GM21447 (cell line): ENCODE measurements at regions not wholly inside any gene's neighbourhood (a gene's known extent, or its start where the extent isn't known, plus 50 kb on each side); places are given as distances from the start of the nearest gene placed in this dataset.

Source experiments
- ATAC-seq: cut with Tn5 transposase; IDR thresholded peaks from one replicate; pipeline ENCODE4 v1.9.1; 2021; ENCODE audit not compliant: unreplicated experiment

DNA sequence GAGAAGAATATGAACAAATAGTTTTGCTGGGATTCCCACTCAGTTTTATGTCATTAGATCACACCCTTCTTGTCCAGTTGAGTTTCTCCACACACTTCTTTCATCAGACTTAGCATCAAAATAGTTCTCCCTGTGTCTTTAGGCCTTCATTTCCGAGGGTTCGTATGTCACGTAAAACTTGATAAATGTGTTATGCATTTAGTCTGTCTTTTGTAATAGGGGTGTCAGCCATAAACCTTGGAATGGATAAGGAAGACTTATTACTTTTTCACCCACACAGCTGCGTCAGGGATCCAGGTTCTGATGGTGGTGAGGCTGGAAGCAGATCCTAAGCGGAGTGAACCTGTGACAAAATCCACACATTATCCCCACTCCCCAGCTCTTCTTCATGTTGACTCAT lies 246.8 kb downstream of the CD83 start:
- ATAC-seq: no peak

DNA sequence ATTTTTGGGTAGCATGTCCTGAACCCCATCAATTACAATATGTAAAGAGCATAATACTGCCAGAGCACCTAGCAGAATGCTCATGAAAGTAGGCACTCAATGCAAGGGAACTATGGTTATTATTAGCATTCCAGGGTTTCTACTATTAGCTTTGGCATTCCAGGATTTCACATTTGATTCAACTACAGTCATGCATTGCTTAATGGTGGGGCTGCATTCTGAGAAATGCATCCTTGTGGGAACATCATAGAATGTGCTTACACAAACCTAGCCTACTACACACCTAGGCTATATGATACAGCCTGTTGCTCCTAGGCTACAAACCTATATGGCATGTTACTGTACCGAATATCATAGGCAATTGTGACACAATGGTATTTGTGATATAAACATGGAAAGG lies 247.8 kb downstream of the CD83 start:
- no peak for ATAC-seq

DNA sequence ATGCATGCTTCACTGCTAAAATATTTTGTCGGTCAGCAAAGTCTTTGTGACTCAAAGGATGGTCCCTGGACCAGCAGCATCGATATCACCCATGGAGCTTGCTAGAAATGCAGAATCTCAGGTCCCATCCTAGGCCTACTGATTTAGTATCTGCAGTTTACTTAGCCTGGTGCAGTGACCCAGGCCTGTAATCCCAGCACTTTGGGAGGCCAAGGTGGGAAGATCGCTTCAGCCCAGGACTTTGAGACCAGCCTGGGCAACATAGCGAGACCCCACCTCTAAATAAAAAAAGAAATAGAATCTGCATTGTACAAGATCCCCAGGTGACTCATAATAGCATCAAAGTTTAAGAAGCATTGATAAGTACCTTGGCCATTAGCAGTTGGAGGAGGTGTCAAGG lies 248.7 kb downstream of the CD83 start:
- no peak for ATAC-seq

DNA sequence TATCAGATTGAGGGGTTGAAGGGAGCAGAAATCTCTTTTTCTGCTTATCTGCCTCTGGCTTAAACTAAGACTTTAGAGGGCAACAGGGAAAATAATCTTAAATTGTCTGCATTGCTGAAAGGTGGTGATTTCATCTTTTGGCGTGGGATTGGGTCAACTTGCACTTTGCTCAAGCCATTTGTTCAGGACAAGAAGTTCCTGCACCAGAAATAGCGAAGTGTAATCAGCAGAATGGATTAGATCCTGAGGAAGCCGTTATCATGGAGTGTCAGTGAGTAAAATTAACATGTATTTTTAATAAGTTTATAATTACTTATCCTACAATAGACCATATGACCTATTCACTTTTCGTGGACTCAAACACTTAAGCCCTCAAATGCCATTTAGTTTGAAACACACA lies 249.3 kb downstream of the CD83 start:
- no peak for ATAC-seq

DNA sequence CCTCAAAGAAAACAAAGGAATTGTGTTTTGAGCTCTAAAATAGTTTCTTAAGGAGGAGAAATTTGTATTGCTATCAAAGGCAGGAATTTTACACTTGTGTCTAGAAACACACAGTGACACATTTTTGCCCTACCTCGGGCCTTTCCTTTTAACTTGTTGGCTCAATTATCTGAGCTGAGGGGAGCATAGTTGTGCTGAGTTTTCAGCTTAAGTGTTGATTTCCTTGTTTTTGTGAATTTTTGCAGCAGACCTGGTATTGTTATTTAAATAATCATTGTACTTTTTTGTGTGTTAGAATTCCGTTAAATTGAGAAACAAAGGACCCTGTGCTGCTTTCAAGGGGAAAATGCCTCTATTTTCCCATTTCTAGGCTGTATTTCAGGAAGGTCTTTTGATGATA lies 249.7 kb downstream of the CD83 start:
- ATAC-seq: no peak

DNA sequence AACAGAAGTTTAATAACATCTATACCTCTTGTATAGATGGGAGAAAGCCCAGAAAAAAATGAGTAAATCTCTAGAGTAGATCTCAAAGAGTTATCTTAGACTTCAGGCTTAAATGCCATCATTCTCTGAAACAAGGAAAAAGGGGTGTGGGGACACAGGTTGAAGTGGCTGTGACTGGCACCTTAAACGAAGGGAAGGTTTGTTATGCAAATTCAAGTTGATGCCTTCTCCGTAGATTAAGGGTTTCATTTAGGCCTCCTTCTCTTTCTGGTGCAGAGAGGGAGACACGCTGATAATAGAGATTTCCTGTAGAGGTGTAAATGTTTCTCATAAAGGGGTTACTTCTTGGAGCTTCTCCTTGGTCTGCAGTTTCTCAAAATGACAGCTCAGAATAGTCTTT lies 252.1 kb downstream of the CD83 start:
- ATAC-seq: no peak

DNA sequence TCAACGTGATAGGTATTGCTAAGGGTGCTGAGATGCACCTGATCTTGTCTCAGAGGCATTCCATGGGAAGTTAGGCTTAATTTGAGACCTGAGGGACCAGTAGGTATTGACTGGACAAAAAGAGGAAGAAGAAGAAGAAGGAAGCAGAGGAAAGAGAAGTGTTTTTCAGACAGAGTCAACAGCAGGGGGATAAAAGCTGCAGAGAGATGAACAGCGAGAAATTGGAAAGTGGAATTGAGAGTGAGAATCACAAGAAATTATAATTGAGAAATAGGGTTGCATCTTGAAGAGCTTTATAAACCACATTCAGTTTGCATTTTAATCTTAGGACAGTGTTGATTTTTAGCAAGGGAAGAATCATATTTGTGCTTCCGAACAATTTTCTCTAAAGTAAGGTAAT lies 254.0 kb downstream of the CD83 start:
- ATAC-seq: no peak

DNA sequence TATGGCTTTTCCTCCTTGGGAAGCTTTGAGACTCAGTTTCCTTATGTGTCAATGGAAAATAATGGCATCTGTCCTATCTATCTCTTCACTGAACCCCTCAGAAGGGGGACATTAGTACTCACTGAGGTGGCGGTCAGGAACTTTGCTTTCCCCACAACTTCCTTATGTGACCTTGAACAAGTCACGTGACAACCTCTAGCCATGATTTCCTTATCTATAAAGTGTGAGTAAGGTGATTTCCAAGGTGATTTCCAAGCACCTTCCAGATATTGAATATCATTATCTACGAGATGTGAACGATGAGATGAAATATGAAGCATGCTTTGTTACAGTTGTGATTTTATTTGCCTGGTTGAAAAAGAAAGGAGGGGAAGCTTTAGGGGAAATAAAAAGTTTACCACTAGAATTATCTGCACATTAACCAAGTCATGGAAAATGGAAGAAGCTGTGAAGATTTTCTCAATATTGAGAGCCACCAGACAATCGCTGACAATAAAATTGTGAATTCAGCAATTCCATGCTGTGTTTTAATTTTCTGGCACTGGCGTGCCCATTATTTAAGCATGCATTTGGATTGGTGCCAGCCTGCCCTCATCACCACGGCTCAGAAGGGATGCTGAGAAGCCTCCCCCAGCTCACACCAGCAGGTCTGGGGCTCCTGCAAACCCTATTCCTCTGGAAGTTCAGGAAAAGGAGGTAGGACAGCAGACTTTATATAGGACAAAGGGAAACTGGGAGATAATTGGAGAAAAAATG lies 255.3 kb downstream of the CD83 start:
- ATAC-seq: no peak

DNA sequence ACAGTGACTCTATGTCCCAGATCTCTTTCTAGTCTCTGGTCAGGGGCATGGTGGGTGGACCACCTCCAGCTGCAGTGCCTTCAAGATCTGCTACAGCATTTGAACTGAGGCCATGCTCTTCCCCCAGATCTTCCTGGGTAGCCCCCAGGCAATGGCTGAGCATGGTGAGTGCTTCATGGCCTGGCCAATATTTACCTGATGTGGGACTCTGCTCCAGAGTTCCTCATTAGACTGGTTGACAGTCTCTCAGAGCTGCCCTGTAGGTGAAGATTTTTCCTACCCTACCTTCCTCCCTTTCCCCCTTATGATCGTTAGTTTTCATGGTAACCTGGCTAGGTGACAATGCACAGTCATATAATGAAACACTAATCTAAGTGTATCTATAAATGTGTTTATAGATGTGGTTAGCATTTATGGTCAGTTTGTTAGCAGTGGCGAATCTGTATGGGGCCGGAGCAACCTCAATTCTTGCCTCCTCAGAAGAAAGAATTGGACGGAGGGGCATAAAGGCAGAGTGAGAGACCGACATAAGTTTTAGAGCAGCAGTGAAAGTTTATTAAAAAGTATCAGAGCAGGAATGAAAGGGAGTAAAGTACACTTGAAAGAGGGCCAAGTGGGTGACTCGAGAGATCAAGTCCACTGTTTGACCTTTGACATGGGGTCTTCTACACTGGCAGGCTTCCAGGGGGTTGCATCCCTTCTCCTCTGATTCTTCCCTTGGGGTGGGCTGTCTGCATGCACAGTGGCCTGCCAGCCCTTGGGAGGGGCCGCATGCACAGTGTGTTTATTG lies 256.3 kb downstream of the CD83 start:
- no peak for ATAC-seq

DNA sequence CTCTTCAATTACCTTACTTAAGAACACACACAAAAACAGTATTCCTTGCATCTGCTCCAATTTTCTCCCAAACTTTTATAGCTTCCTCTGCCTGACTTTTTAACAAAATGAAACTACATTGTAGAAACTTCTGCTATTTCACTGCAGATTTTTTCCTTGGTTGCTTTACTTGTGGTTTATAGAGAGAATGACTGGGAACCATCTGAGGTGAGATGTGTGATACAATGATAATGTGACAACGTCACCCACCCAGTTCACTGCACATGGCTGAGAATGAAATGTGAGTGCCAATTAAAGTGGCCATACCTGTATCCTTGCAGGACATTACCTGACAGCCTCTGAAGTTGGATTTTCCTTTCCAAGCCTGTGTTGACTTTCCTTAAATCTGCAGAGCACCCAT lies 258.4 kb downstream of the CD83 start:
- no peak for ATAC-seq

DNA sequence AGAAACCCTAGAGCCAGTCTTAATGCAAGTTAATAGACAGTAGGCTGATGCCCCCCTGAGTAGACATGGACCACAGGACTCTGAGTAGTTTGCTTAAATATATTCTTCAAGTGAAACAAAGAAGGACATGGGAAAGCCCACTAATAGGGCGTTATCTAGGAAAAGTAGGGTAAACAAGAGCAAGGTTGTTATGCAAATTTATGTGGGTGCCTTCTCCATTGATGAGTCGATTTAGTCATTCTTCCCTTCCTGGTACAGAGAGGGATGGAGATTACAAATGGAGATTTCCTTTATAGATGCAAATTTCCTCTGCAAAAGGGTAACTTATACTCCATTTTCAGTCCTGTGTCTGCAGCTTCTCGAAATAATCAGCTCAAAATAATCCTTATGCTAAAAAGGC lies 262.0 kb downstream of the CD83 start:
- no peak for ATAC-seq

DNA sequence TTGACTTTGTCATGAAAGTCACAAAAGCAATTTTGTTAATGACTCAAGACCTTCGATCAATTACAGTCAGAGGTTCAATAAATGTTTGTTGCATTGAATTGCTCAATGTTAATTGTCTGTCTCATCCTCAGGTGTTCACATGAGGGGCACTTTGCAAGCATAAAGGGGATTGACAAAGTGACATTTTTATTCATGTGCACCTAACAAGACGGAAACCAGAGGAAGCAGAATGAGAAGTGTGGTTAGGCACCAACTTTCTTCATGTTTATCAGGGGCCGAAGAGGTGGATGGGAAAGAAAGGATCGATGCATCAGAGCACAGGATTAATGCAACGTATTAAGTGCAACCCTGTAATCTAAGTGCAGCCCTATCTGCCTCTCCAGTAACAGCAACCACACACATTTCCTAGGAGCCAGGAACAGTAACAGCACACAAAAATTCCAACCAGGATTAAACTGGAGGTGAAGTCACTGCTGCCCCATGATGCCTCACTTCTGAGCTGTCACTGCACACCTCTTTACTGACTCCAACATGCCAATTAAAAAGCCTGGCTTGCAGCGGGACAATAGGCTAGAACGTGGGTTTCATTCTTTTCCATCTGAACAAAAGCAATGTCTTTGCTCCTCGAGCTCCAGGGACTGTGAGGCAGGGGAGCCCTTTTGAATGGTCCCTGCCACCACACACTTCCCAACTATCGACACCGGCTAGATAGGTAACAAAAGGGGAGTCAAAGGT lies 262.7 kb downstream of the CD83 start:
- no peak for ATAC-seq

DNA sequence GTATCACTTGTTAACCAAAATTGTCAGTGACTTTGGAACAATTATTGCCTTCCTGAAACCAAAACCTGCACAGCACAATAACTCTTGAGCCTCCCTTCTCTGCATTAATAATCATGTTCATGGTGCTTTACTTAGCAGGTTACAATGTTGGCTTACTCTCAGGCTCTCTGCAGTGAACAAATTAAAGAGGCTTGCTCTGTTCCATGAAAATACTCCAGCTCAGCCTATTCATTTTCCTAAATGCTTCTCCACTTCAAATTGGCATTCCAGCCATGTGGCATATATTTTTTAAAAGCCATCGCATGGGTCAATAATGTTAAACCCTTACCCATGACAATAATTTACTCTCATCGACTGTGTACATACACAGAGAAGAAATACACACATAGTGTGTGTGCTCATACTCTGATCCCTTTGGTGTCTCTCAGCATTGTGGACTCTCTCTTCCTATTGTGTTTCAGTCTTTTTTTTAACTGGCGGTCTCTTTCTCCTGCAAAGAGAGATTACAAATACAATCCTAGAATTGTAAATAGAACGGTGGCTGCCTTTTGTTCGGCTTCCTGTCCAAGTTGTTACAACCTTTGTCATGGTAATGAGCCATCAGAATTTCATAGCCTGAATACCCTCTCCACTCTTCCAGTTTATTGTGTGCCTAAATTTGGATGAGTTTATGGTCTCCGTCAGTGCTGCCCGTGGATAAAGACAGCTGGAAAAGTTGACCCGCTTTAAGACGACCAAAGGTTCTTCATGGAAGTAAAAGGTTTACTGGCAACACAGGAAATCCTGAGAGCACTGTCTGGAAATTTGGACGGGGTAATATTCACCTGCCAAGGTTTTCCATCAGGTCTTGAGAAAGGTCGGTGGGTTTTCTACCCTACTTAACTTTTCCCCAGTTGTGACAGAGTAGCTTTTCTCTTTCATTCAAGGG lies 263.6 kb downstream of the CD83 start:
- ATAC-seq: no peak

DNA sequence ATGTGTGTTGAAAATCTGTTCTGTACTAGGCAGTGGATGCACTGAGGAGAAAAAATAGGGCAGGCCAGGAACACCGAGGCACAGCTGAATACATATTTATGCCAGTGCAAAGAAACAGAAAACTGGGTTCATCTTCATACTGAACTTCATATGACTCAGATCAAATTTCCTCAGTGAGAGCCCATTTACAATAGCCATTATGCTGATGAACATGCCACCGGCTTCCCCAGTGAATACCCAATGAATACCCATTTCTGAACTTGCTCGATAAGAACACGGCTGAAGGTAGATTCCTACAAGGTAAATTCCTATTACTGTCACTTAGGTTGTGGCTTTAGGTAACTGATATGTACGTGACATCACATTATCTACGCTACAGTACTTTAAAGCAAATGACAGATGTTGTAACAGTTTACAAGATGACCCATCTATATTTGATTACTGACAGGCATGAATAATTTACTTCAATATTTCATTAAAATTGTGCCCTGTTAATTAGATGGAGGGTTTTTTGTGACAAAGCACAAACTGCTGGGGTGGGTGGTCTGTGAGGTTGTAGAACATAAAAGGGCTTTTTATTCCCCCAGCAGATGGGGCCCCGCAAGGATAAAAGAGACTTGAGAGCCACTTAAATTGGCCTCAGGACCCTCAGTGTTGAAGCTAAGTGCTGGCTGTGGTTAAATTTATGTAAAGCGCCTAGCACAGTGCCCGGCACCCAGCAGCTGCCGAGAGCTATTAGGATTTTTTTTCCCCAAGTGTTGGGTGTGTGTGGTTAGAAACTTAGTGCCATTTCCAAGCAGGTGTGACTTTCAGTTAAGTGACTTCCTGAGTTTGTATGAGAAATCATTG lies 264.5 kb downstream of the CD83 start:
- peak; percentile 69 for ATAC-seq

DNA sequence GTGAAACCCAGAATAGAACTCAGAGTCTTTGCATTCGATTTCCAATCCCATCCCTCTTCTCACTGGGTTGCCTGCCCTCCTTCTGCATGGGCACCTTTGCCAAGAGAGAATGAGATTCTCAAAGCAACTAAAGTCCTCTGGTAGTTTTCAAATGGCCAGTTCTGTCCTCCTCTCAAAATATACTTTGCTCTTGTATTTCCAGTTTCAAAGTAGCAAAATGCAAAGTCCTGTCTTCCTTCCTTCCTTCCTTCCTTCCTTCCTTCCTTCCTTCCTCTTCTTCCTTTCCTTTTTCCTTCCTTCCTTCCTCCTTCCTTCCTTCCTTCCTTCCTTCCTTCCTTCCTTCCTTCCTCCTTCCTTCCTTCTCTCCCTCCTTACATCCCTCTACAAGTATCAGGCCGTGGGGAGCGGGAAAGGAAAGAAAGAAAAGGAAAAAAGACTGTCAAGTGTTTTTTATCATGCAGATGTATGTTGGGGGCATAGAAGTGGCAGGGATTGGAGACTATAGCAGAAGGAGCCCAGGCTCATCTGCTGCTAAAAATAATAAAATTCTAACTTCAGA lies 265.2 kb downstream of the CD83 start:
- no peak for ATAC-seq

DNA sequence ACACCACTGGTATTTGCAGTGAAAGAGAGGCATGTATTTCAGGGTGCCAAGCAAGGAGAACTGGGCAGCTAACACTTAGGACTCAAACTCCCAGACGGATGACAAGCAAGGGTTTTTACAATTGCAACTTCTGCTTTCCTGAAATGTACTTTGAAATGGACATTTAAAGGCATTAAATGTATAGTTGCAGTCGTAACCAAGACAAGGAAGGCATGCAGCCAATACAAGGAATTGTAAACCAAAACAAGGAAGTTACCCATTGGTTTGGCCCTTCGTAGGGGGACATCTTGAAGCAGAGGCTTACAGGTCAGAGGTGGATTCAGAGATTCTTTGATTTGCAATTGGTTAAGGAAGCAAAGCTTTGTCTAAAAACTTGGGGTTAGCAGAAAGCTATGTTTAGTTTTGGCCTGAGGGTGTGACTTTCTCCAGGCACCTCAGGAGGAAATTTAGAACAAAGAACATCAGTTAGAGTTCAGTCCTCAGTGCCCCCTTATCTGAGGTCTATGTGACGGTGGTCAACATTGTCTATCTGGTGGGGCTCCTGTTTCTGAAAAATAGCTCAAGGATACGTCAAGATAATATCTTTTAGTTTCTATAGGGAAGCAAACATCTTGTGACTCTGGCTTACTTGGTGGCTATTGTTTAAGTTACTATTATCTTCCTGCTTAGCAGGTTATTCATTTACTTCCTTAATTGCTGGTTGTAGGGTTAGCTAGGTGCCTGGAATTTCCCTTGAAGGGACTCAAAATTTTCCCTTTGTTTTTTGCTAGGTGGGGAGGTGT lies 266.0 kb downstream of the CD83 start:
- no peak for ATAC-seq

DNA sequence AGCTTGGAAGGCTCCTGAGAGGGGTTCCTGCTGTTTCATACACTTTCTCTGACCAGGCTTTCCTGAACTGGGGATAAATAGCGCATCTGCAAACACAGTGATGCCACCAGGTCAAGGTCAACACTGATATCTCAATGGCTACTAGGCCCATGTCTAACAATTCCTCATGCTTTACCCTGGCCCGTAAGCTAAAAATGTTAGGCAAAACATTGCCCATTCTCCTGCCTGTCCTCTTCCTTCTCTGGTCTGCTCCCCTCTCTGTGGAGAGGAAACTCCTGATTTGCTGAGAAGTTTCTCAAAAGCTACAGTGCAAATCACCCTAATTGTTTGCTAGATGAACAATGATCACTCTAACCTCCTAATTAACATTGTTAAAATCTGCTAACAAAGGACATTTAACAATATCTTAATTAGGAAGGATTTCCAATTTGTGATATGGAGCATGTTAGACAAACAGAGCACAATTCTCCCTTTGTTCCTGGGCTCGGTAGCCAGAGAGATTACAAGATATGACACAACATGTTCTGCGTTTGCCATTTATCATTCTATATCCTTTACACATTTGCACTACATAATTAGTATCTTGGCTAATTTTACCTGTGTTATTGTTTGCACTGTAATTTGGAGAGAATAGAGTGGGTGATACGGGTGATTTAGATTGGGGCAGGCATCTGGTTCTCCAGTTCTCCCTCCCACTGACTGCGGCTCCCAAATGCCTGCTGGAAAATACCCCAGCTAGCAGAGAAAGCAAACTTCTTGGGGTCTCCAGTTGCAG lies 266.8 kb downstream of the CD83 start:
- no peak for ATAC-seq

DNA sequence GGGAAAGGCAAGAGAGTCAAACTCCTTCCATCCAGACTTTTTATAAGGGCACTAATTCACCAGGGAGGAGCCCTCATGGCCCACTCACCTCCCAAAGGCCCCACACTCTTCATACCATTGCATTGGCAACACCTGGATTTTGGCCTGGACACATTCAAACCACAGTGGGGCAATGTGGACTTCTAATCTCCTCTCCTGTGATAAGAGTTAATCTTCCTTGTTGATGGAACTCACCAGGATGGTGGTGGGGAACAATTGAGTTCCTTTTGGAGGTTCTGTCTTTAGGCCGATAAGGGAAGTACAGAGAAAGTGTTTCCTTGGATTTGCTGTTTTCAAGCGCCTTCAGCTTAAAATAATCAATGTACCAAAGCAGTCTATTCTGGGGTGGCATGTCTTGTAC lies 268.7 kb downstream of the CD83 start:
- ATAC-seq: no peak
